Activated naive CD4-positive, alpha-beta T cell treated with Interleukin-2 at 50 U/mL for 16 hours (primary cell): ENCODE measurements at regions not wholly inside any gene's neighbourhood (a gene's known extent, or its start where the extent isn't known, plus 50 kb on each side); places are given as distances from the start of the nearest gene placed in this dataset.

Experiments used
- DNase-seq: peaks from one replicate; pipeline ENCODE4 v3.0.0-alpha.2; 2020

DNA sequence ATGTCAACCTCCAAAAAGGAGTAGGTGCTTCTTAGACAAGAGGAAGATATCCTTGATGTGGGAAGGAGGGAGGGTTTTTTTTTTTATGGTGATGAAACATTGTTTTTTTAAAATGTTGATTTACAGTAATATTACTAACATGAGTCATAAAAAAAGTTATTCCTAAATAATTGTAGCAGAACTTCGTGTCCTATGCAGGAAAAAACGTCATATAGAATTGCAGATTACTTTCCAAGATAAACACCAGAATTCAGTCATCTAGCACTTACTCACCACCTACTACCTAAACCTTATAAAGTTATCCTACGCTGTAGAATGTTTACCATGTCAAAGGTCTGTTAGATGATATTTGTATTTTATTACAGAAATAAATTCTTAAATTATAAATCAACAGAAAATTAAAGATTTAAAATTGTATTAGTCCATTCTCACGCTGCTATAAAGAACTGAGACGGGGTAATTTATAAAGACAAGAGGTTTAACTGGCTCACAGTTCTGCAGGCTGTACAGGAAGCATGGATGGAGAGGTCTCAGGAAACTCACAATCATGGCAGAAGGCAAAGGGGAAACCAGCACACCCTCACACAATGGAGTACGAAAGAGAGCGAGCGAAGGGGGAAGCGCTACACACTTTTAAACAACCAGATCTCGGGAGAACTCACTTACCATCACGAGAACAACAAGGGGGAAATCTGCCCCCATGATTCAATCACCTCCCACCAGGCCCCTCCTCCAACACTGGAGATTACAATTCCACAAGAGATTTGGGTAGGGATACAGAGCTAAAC, 105.2 kb upstream of the NEBL start:
- DNase-seq: no peak

DNA sequence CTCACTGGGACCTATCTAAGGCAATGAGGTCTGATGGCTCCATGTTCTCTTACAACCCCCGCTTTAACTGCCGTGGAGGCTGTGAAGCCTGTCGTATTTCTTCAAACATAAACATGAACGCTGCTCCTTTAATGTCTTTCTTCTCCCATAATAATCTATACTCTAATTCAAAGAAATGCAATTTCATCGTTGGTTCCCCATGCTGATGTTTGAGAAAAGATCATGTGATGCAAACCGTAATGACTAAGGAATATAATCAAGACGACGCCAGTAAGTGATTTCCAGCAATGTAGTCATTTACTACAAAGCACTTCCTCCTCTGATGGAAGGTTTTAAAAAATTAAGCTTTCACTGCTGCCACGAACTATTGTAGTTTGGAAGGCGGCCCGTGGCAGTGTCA, 102.6 kb upstream of the NEBL start:
- no peak for DNase-seq

DNA sequence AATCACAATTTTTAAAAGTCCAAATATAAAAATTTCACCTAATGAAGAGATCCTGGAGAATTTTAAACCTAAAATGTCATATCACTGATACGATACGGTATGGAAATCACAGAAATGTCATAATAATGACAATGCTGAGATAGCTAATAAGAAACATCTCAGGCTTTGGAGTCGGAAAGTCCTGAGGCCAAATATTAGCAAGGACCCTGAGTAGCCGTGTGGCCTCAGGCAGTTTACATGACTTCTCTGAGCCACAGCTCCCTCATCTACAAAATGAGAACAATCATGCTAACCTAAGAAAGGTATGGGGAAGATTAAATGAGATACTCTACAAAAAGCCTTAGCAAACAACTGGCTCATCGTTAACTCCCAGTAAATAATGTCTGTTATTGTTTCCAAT, 100.9 kb upstream of the NEBL start:
- no peak for DNase-seq

DNA sequence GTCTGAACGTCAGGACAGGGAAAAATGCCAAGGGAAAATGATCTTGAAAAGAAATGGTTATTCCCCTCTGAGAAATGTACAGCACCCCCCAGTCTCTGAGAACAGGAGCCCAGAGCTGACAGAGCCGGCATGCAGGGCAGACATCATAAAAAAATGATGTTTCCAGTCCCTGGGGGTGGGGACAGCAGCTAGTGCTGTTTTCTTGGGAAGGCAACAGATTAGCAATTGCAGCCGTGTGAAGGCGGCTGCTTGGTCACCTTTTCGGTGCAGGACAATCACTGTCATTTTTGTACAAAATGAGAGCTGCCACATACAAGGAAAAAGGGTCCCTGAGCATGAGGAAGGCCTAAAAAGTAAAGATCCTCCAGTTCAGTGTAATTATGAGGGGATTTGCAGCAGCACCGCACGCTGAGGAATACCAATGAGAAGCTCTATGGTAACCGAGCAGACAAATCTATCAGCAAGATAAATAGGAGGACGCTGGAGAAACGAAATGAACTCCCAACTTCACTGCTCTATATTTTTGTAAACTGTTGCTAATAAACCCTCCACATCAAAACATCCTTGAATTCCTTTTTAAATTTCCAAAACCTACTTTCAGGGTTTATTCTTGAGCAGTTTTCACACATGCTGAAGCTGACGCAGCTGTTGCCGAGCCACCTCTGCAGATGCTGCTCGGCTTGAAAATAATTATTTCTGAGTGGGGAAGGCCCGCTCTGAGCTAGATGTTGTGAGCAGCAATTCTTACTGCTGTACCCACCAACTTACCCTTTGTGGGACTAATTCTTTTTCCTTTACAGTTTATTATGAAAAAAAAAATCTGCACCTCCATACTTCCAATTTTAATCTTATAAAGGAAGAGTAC, 98.2 kb upstream of the NEBL start:
- no peak for DNase-seq

DNA sequence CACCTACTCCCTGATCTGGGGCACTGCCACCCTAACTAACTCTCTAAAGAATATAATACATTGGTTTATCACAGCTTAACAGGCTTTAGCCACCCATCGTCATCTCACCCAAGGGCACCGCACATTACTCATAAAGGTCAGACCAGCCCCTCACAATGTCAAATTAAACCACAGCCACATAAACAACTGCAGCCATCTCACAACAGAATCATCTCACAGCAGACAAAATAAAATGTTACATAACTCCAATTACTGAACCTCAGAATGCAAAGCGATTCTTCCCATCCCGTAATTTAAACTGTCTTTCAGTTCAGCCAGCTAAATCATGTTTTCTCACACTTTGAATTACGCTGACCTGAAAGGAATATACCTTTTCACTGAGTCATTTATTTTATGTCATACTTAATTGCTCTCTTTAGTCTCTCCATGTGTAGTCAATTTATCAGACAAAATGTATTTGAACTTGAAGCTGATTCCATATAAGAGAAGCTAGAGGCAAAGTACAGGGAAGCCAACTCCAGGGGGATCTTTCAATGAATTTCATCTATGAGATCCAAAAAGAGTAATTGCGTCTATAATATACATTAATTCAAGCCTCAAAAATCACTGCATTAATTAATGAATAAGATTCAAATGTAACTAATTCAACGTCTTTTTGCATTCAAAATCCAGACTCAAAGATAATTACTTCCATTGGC, 96.9 kb upstream of the NEBL start:
- DNase-seq: no peak

DNA sequence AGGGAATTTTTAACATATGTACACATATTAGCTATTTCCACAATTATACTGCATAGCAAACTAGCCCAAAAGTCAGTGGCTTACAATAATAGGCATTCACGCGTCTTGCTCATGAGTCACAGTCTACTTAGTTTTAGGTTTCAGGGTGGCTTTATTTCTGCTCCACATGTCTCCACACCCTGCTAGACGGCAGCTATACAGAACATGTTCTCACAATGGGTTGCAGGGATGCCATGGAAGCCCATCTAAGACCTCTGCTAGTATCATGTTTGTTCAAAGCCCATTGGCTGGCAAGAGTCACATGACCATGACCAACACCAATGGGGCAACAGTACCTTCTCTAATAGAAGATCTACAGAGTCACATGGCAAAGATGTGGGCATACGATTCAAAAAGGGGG, 96.3 kb upstream of the NEBL start:
- no peak for DNase-seq

DNA sequence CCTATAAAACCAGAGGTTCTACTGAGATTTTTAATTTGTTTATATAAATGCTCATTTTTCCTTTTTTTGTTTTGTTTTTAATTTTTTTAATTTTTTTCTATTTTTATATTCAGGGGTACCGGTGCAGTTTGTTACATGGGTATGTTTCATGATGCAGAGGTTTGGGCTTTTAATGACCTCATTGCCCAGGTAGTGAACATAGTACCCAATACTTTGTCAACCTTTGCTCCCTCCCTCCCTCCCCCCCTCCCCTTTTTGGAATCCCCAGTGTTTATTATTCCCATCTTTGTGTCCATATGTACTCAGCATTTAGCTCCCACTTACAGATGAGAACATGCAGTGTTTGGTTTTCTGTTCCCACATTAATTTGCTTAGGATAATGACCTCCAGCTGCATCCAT, 94.4 kb upstream of the NEBL start:
- no peak for DNase-seq

DNA sequence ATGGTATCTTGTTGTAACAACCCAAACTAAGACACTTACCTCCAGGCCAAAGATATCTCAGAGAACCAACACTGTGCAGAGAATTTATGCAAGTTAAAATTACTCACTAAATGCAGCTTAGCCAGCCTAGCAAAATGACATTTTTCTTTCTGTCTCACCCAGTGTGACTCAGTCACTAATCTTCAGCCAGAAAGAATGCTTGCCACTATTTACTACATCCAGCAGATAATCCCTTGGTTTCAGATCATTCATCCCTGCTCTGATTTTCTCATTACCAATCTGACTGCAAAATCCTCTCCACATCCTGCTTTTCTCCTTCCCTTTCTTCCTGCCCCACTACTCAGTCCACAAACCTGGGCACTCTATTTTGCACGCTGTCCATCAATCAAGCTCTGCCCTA, 93.5 kb upstream of the NEBL start:
- no peak for DNase-seq

DNA sequence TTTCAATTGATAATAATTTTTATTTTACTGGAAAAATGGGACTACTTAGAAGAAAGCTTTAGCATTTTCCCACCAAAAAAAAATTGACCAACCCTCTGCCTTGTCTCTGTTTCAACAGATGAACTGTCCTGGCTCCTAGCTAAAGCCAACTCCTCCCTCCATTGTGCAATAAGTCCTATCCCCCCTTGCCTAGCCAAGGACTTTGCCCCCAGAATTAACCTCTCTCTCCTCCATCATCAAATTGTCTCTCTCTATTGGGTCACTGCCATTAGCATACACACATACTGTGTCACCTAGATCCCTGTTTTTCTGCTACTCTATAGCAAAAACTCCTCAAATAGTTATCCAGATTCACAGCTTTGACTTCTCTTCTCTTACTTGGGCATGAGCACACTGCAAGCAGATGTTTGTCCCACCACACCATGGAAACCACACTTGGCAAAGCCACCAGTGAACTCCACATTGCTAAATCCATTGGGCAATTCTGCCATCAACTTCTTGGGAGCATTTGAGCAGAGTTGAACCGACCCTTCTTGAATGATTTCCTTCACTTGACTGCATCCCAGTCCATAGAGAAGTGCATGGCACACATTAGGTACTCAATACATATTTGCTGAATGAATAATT, 91.4 kb upstream of the NEBL start:
- no peak for DNase-seq

DNA sequence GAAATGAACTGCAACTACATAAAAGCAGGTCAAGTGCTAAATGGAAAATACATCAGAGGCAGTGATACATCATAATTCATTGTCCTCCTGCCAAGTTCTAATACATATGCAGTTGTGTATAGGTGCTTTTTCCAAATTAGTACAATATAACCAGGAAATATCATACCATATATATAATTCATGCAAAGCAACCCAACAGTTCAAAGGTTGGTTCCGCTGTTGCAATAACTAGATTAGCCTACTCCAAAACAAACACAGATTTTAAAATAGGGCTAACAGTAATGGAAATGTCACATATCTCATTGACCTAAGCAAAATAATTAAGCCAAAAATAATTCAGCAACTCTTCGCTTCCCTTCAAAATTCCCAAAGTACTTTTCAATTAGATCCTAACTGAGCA, 88.9 kb upstream of the NEBL start:
- no peak for DNase-seq

DNA sequence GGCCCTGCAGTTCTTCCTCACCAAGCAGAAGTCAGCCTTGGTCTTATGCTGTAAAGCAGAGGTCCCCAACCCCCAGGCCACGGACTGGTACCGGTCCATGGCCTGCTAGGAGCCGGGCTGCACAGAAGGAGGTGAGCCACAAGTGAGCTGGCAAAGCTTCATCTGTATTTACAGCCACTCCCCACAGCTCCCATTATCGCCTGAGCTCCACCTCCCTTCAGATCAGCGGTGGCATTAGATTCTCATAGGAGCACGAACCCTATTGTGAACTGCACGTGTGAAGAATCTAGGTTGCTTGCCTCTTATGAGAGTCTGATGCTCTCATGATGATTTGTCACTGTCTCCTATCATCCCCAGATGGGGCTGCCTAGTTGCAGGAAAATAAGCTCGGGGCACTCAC, 87.6 kb upstream of the NEBL start:
- DNase-seq: no peak

DNA sequence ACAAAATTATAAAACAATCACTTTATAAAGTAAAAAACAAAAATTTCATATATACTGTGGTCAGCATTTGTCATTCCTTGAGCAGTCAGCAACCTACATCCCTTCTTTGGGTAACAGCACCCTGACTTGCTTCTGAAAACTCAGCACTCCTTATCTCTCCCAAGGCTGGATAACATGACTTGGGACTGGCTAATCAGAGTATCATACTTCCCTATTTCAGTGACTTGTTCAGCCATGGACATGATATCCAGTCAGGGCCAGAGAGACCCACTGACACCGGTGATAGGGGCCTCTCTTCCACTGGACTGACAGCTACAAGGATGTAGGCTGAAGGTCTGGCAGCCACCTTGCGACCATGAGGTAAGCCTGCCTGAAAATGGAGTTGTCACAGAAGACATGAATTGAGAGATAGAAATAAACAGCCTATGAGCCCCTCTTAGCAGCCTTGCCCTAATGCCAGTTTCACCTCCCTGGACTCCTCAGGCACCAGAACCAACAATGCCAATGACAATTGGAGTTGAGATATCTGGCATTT, 84.4 kb upstream of the NEBL start:
- DNase-seq: no peak

DNA sequence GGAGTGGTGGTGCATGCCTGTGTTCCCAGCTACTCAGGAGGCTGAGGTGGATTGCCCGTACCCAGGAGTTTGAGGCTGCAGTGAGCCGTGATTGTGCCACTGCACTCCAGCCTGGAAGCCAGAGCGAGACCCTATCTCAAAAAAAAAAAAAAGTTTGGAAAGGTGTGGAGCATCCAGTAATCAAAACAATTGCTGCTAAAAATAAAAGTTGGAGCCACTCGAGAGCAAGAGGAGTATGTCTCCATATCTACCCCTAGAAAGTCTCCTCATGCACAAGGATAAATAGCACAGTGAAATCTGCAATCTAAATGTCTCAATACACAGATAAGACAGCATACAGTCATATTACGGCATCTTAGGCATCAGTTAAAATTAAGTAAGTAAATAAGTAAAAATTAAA, 81.5 kb upstream of the NEBL start:
- no peak for DNase-seq

DNA sequence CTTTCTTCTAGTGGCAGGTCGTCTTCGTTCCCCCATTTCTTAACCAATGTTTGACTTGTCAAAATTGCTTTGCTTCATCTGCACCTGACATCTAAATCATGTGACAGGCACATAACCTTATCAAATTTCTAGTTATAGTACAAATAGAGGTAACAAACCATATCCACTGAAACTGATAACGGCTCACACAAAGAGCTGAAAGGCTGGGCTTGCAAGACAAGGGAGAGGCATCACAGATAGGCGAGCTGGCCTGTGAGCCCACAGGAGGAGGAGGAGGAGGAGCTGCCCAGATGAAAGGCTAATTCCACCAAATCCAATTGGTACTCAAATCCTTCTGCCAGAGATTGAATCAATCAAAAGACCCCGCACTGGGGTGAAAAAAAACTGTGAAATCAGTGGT, 80.2 kb upstream of the NEBL start:
- no peak for DNase-seq

DNA sequence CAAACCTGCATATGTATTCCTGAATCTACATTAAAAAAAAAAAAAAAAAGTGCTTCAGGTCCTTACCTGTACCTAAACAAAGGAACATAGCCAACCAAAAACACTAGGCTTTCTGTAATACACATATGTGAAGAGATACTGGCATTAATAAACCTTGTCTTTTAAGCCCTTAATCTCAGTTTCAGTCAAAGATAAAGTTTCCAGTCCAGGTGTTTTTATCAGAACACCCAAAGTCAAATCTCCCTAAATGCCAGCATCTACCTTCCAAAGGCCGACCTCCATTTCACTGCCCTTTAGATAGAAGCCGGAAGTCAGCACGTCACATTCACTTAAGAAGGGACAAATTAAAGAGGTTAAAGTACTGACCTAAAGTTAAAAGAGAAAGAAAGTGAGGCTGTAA, 79.8 kb upstream of the NEBL start:
- DNase-seq: no peak

DNA sequence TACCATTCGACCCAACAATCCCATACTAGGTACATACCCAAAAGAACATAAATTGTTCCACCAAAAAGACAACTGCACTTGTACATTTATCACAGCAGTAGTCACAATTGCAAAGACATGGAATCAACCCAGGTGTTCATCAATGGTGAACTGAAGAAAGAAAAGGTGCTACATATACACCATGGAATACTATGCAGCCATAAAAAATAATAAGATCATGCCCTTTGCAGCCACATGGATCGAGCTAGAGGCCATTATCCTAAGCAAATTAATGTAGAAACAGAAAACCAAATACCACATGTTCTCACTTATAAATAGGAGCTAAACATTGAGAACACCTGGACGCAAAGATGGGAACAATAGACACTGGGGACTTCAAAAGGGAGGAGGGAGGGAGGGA, 79.3 kb upstream of the NEBL start:
- DNase-seq: no peak

DNA sequence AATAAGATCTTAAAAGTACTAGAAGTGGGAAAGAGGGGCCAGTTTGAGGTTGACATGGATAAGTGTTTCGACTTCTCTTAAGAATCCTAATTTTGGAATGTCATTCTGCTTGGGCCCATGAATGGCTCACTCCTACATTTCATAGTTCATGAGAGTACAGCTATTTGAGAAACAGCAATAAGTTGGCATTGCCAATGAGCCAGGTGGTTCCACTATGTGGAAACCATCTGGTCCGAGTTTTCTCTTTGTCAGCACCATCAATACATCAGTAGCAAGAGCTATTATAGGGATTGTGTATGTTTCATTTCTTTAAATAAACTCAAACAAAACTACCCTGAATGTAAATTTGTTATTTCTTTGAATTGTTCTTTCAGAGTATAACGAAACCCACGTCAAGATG, 78.1 kb upstream of the NEBL start:
- no peak for DNase-seq

DNA sequence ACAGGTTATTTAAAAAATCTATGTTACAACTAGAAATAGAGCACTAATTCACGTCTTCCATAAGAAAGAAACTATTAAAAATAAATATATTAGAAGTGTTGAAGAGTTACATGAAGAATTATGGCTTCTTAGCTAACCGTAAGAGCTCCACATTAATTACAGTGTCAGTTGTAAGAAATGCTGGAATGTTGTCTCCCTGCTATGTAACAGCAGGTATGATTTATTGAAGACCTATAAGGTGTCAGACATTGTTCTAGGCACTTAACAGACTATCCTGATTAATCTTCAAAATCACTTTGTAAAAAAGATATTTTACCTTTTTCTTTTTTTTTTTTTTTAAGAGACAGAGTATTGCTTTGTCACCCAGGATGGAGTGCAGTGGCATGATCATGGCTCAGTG, 75.8 kb upstream of the NEBL start:
- no peak for DNase-seq

DNA sequence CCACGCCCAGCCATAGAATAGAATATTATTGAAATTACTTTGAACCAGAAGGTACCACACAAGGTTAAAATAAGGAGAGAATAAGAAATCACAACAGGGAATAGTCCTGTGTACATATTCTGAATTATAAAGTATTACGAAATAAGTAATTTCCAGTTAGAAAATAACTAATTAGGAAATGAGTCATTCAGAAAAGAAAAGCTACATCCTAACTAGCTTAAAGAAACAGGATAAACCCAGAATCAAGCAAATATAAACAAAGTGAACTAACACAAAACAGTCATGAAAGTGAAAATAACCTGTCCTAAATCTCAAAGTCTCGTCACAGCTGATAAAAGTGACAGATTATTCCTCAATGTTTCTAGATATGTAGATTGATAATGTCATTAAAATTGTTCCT, 74.8 kb upstream of the NEBL start:
- no peak for DNase-seq

DNA sequence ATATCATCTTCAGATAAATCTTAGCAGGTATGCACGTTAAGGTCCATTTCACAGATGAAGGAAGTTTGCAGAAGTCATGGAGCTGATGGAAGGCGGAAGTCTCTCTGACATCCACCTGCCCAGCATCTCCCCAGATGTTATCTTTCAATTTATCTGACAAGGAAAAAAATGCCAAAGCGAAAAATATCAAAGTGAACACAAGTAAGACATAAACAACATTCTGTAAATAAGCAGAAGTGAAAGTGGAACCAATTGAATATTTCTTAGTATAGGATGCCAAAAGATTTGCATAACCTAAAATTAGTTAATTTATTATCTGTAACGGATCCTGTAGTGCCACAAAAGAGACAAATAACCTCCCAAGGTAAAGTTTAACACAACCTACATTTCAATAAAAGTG, 73.6 kb upstream of the NEBL start:
- no peak for DNase-seq

DNA sequence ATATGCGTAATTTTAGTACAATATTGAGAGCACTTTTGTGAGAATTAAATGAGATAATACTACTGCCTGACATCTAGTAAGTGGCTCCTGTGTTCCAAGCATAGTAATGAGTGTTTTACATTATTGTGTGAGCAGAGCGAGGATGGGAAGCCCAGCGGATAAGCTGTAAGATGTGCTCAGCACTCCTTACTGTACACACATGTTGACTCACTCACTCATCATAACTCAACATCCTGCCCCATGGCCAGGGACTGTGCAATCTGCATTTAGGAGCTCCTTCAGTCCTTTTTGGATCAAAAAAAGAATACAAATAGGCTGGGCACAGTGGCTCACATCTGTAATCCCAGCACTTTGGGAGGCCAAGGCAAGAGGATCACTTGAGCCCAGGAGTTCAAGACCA, 72.9 kb upstream of the NEBL start:
- no peak for DNase-seq

DNA sequence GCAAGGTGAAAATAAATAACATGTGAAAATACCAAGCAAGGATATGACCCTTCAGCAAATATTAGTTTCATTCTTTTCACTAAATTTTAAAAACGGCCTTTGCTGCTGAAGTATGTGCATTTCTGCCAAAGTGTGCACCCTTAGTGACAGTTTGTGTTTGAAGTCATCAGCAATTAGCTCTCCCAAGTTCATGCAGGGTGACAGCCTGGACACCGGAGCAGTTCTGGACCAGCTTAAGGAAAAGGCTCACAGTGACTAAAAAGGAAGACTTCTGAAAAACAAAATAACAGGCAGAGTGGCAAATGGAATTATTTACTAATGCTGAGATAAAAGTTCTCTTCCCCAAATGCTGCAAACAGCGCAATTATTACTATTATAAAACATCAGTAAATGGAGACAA, 69.3 kb upstream of the NEBL start:
- DNase-seq: no peak
